SH-SY5Y (cell line): ENCODE measurements at regions not wholly inside any gene's neighbourhood (a gene's known extent, or its start where the extent isn't known, plus 50 kb on each side); places are given as distances from the start of the nearest gene placed in this dataset.

Experiments
- GATA2 ChIP-seq: IDR thresholded peaks from 2 replicates; pipeline ENCODE4 v1.6.1; 2011; ENCODE audit warnings: mild to moderate bottlenecking, low read depth, low read length
- GATA3 ChIP-seq: IDR thresholded peaks from 2 replicates; pipeline ENCODE4 v1.6.1; 2011; ENCODE audit warnings: low read depth, mild to moderate bottlenecking, low read length, moderate library complexity

DNA sequence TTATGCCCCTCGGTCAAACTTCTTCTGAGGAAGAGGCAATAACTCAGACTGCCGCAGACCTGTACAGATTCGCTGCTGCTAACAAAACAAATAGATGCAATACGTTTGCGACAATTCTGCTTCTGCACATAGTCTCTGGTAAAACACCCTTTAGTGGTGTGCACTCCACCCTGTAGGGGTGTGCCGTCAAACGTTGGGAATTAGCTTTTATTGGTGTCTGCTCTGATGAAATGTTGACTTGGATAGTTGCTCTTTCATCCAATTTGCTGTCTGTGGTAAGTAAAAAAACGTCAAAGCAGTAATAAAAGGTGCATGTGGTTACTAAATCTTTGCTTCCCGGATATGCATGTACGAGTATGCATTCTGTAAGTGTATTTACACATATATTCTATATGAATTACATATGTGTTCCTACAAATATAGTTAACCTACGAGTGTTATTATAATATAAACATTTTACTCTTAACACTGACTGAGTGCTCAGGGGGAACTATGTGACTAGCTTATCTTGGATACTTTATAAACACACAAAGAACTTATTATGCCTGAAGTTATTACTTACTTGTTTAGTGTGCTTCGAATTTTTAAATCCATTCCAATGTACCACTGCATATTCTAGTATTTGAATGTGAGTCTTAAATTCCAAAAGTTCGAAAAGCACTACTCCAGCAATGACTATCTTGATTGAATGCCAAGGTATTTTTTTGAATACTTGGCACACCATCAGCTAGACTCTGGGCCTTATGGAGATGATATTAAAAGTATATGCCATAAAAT is 610.2 kb downstream of the ZEB2 start:
- TF ChIP-seq GATA3 (no peak), GATA2 (no peak)

DNA sequence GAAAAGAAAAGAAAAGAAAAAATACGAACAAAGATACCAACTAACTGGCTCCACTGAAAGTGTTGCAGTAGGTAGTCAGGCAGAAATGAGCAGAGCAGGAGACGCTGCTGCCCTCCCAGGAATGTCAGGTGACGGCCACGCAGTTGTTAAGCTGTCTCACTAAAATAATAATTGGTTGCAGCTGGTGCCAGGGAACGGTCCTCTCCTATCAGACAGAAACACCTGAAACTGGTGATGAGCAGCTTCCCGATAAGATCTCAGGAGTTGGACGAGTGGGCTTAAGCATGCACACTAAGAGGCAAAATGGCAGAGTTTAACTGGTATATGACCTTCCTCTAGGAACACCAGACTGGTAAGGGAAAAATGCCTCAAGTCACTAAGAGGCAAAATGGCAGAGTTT is 611.1 kb downstream of the ZEB2 start:
- no peak for TF ChIP-seq GATA2
- no peak for TF ChIP-seq GATA3

DNA sequence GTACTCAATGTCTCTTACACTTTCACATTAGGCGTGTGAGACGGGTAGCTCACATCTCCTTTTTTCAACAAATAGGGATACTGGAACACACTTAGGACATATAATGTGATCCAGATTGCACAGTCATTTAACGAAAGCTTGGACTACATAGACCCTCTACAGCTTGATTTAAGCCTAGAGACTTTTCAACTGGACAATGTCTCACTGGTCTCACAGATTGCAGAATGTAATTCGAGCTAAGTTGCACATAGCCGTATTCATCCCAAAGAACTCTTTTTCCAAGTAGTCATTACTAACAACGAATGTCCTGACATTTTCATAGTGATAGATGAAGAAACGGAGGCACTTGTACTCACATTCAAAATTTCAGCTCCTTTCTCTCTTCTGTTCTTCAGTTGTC is 612.1 kb downstream of the ZEB2 start:
- TF ChIP-seq GATA3 (no peak), GATA2 (no peak)

- no peak for TF ChIP-seq GATA3
- TF ChIP-seq GATA2, result no peak
Measured at GRCh38 chr2:143906850-143907249, 613.1 kb downstream of the ZEB2 start.

DNA sequence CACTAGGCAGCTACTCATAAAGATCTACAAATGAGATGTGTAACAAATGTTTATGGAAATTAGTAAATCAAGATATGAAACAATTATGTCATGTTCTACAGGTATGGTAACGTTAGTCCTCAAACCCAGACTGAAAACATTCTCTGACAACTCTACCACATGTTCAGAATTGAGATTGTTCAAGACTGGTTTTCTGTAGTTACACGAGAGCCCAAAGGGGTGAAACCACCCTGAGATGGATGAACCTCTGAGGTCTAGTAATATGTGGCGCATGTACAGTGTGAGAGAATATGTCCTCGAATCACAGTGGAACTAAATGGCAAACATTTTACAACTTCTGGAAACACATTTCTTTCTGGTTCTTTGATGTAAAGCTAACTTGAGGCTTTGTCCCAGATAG is 614.3 kb downstream of the ZEB2 start:
- TF ChIP-seq GATA2, result no peak
- TF ChIP-seq GATA3, result no peak

GRCh38 chr2:143903172-143903856 is 616.6 kb downstream of the ZEB2 start:
- no peak for TF ChIP-seq GATA3
- TF ChIP-seq GATA2, result no peak

- TF ChIP-seq GATA2, result no peak
- TF ChIP-seq GATA3, result no peak
Measured at GRCh38 chr2:143901185-143901842, 618.6 kb downstream of the ZEB2 start.

- no peak for TF ChIP-seq GATA3
- no peak for TF ChIP-seq GATA2
Measured at GRCh38 chr2:143899987-143900386, 619.9 kb downstream of the ZEB2 start.

DNA sequence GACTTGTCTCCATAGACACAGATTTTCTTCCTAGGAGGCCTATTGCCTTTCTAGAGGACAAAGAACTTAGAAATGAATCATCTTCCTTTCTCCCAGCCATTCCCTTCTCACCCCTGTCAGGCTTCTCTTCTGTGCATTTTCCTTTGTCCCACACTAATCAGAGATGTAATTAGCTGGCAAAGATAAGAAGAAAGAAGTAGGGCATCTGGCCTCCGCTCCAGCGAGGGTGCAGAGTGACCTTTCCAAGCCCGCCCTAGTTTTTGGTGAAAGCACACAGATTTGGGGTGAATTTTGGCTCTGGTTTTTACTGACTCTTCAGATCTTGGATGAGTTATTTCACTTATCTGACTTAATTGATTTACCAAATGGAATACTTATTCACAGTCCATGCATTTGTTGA is 626.5 kb downstream of the ZEB2 start:
- TF ChIP-seq GATA2 (peak; percentile 57), GATA3 (no peak)

- TF ChIP-seq GATA3 (no peak), GATA2 (no peak)
Measured at GRCh38 chr2:143891879-143892308, 628.0 kb downstream of the ZEB2 start.

GRCh38 chr2:143890798-143891197 is 629.1 kb downstream of the ZEB2 start:
- no peak for TF ChIP-seq GATA2

- TF ChIP-seq GATA3, result no peak
Measured at GRCh38 chr2:143889216-143889615, 630.7 kb downstream of the ZEB2 start.

GRCh38 chr2:143885461-143885860 is 634.5 kb downstream of the ZEB2 start:
- TF ChIP-seq GATA3 (no peak), GATA2 (no peak)

GRCh38 chr2:143881246-143881645 is 638.7 kb downstream of the ZEB2 start:
- no peak for TF ChIP-seq GATA2
- no peak for TF ChIP-seq GATA3
